Adipocyte (in vitro differentiated cells): ENCODE measurements at regions not wholly inside any gene's neighbourhood (a gene's known extent, or its start where the extent isn't known, plus 50 kb on each side); places are given as distances from the start of the nearest gene placed in this dataset.

Source experiments
- DNase-seq: peaks from one replicate; pipeline ENCODE4 v3.0.0-alpha.2; 2015; ENCODE audit warnings: low read depth
- H3K27me3 ChIP-seq: replicated peaks from 2 replicates; pipeline ENCODE4 v1.7.0; 2013; ENCODE audit warnings: mild to moderate bottlenecking, low read length, moderate library complexity; ENCODE audit not compliant: control insufficient read depth, insufficient read depth
- H3K36me3 ChIP-seq: 2 replicates; pipeline ENCODE4 v1.7.0; 2013; ENCODE audit warnings: low read length, mild to moderate bottlenecking, moderate library complexity; ENCODE audit not compliant: control insufficient read depth, insufficient read depth, severe bottlenecking
- H3K4me1 ChIP-seq: 2 replicates; pipeline ENCODE4 v1.7.0; 2013; ENCODE audit warnings: mild to moderate bottlenecking, low read length, moderate library complexity; ENCODE audit not compliant: control insufficient read depth, insufficient read depth
- H3K4me3 ChIP-seq: 2 replicates; pipeline ENCODE4 v1.7.0; 2013; ENCODE audit warnings: mild to moderate bottlenecking, low read length, moderate library complexity
- H3K9ac ChIP-seq: 2 replicates; pipeline ENCODE4 v1.7.0; 2013; ENCODE audit warnings: mild to moderate bottlenecking, low read length, moderate library complexity
- H3K9me3 ChIP-seq: 2 replicates; pipeline ENCODE4 v1.7.0; 2013; ENCODE audit warnings: mild to moderate bottlenecking, low read length, moderate library complexity; ENCODE audit not compliant: control insufficient read depth

DNA sequence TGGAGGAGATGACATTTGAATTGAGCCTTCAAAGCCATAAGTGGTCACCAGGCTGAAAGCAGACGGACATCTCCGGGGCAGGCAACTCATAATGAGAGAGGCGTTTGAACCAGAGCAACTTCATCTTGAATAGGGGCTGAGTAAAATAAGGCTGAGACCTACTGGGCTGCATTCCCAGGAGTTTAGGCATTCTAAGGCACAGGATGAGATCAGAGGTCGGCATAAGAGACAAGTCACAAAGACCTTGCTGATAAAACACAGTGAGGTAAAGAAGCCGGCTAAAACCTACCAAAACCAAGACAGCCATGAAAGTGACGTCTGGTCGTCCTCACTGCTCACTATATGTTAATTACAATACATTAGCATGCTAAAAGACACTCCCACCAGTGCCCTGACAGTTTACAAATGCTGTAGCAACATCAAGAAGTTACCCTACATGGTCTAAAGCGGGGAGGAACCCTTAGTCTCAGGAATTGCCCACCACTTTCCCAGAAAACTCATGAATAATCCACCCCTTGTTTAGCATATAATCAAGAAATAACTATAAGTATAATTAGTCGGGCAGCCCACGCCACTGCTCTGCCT lies 194.7 kb upstream of the SOX4 start:
- Histone ChIP-seq H3K36me3 (no peaks in the 10 kb centered on the region), H3K27me3 (no peaks in the 10 kb centered on the region), H3K4me1 (peaks cover 21% of the 10 kb centered on the region), H3K9ac (no peak overlapping the region), H3K4me3 (no peak overlapping the region), H3K9me3 (no peaks in the 10 kb centered on the region)
- no peak for DNase-seq

GRCh38 chr6:21402368-21402767 lies 191.2 kb upstream of the SOX4 start:
- H3K9ac ChIP-seq = peak overlapping the region; percentile 41
- no peaks in the 10 kb centered on the region for H3K36me3 ChIP-seq
- H3K4me3 ChIP-seq = no peak overlapping the region
- peaks cover 12% of the 10 kb centered on the region for H3K4me1 ChIP-seq
- peak; percentile 62 for DNase-seq
- no peaks in the 10 kb centered on the region for H3K9me3 ChIP-seq
- H3K27me3 ChIP-seq = no peaks in the 10 kb centered on the region

DNA sequence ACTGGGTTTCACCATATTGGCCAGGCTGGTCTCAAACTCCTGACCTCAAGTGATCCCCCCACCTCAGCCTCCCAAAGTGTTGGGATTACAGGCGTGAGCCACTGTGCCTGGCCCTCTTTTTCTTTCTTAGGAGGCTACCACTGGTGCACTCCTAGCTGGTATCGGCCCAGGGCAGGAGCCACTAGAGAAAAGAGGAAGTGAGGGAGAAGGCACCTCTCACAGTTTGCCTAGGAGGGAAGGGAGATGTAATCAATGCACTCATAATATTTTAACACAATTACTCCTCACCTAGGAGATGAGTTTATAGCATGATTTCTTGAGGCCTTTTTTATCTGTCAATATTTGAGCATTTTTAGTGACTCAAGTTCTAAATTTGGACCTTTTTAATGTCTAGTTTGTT lies 189.0 kb upstream of the SOX4 start:
- no peak overlapping the region for H3K4me3 ChIP-seq
- H3K9ac ChIP-seq = no peak overlapping the region
- no peaks in the 10 kb centered on the region for H3K9me3 ChIP-seq
- peaks cover 12% of the 10 kb centered on the region for H3K4me1 ChIP-seq
- no peaks in the 10 kb centered on the region for H3K36me3 ChIP-seq
- DNase-seq = no peak
- no peaks in the 10 kb centered on the region for H3K27me3 ChIP-seq

GRCh38 chr6:21406316-21406715 lies 187.2 kb upstream of the SOX4 start:
- Histone ChIP-seq H3K36me3 (no peaks in the 10 kb centered on the region), H3K4me3 (no peak overlapping the region), H3K27me3 (no peaks in the 10 kb centered on the region), H3K4me1 (peaks cover 12% of the 10 kb centered on the region), H3K9ac (no peak overlapping the region), H3K9me3 (no peaks in the 10 kb centered on the region)
- DNase-seq = no peak

- no peaks in the 10 kb centered on the region for H3K36me3 ChIP-seq
- no peak for DNase-seq
- no peaks in the 10 kb centered on the region for H3K27me3 ChIP-seq
- H3K4me3 ChIP-seq = no peak overlapping the region
- no peaks in the 10 kb centered on the region for H3K9me3 ChIP-seq
- no peaks in the 10 kb centered on the region for H3K4me1 ChIP-seq
- no peak overlapping the region for H3K9ac ChIP-seq
These were observed 184.3 kb upstream of the SOX4 start for GRCh38 chr6:21409231-21409630.

DNA sequence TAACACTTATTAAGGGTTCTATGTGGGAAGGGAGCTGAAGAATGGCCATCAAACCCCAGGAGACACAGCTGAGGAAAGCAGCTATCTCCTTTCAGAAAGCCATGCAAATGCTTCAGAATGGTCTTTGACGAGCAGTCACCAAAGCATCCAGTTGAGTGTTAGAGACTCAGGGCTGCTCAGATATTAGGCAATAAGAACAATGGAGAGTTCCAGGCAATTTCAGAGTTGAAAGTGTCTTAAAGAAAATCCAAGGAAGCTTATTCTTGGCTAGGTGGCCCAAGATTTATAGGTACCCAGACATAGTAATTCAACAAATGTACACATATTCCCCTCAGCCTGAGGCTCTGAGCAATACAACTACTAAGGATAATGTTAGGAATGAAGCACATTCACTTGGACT lies 180.1 kb upstream of the SOX4 start:
- no peaks in the 10 kb centered on the region for H3K4me1 ChIP-seq
- no peak for DNase-seq
- H3K9ac ChIP-seq = no peak overlapping the region
- H3K36me3 ChIP-seq = no peaks in the 10 kb centered on the region
- H3K9me3 ChIP-seq = no peaks in the 10 kb centered on the region
- no peak overlapping the region for H3K4me3 ChIP-seq
- H3K27me3 ChIP-seq = no peaks in the 10 kb centered on the region

- Histone ChIP-seq H3K9ac (no peak overlapping the region), H3K4me1 (no peaks in the 10 kb centered on the region), H3K27me3 (no peaks in the 10 kb centered on the region), H3K9me3 (no peaks in the 10 kb centered on the region), H3K4me3 (no peak overlapping the region), H3K36me3 (no peaks in the 10 kb centered on the region)
- no peak for DNase-seq
These were observed 179.5 kb upstream of the SOX4 start for GRCh38 chr6:21414065-21414464.

GRCh38 chr6:21420146-21420878 lies 173.2 kb upstream of the SOX4 start:
- Histone ChIP-seq H3K9ac (no peak overlapping the region), H3K27me3 (no peaks in the 10 kb centered on the region), H3K36me3 (no peaks in the 10 kb centered on the region), H3K4me3 (no peak overlapping the region), H3K4me1 (no peaks in the 10 kb centered on the region), H3K9me3 (no peaks in the 10 kb centered on the region)
- DNase-seq = no peak

DNA sequence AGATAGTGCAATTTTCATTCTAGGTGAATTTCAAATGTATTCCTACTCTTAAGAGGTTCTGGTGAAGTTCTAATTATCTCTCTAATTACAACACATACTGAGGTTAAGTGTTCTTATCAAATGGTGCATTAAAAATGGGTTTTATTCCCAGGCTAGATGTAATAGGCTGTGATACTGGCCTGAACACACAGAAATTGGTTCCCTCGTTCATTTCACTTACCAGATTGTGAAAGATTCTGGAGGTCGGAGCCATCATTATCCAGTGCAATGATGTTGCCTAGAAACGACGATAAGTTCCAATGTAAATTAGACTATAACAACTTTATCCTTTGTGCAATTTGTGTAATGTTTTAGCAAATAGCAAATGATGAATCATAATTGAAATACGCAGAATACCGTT lies 172.6 kb upstream of the SOX4 start:
- Histone ChIP-seq H3K27me3 (no peaks in the 10 kb centered on the region), H3K4me1 (no peaks in the 10 kb centered on the region), H3K4me3 (no peak overlapping the region), H3K9ac (no peak overlapping the region), H3K36me3 (no peaks in the 10 kb centered on the region), H3K9me3 (no peaks in the 10 kb centered on the region)
- no peak for DNase-seq

DNA sequence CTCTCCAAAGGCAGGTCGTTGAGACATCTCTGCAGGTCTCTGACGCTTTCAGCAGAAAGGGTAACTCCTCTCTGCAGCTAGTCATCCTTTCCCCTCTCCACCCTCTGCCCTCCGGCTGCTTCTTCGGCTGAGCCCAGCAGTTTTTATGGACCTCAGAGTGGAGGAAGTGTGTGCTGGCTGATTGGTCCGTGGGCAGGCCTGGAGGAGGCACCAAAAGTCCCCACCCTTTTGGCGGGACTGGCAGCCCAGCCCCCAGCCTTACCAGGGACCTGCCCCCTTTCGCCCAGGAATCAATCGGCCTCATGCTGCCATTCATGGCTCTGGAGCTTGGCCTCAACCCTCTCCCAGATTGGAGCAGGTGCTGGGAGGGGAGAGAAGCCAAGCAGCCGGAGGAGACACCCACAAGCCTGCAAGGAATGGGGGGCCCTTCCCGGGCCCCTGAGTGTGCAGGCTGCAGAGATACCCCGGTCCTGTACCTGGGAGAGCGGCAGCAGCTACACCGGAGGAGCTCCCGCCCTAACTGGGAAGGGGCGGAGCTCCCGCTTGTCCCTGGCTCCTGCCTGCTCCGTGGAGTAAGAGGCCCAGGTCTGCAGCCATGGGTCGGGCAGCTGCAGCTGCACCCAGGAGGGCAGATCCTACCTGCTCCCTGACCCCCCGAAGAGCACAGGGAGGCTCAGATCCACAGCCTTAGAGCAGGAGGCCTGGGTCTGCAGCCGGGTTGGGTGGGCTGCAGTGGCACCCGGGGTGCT lies 170.3 kb upstream of the SOX4 start:
- DNase-seq = no peak
- H3K9me3 ChIP-seq = peaks cover 4% of the 10 kb centered on the region
- peaks cover 5% of the 10 kb centered on the region for H3K4me1 ChIP-seq
- H3K9ac ChIP-seq = no peak overlapping the region
- H3K4me3 ChIP-seq = no peak overlapping the region
- no peaks in the 10 kb centered on the region for H3K27me3 ChIP-seq
- no peaks in the 10 kb centered on the region for H3K36me3 ChIP-seq

DNA sequence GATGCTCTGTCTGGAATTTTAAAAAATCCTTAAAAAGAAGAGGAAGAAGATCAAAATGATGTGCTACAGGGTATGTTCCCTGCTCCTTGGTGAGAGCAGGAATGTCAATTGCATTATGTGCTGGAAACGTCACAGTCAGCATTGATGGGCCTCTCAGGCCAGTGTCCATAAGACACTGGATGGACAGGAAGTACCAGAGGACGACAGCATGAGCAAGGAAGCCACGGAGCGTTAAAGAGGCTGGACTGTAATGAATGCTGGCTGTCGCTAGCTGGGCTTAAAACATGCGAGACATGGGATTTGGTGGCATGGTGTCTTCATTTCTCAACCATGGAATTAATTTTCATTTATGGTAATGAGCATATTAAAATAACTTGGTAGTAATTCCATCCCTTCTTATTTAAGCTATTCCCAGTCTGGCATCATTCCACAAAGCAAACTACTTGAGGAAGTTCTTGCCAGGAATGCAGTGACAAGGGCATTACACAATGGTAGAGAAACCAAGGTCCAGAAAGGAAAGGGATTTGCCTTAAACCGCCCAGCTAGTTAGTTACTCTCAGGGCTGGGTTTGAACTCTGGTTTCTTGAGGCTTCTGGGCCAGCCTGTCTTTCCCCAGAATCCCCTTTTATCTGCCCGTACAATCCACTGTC lies 166.6 kb upstream of the SOX4 start:
- Histone ChIP-seq H3K27me3 (no peaks in the 10 kb centered on the region), H3K9me3 (peaks cover 4% of the 10 kb centered on the region), H3K4me1 (peaks cover 5% of the 10 kb centered on the region), H3K4me3 (no peak overlapping the region), H3K9ac (no peak overlapping the region), H3K36me3 (no peaks in the 10 kb centered on the region)
- peak; percentile 55 for DNase-seq
